ENCODE measurements at regions not wholly inside any gene's neighbourhood (a gene's known extent, or its start where the extent isn't known, plus 50 kb on each side); places are given as distances from the start of the nearest gene placed in this dataset.

DNA sequence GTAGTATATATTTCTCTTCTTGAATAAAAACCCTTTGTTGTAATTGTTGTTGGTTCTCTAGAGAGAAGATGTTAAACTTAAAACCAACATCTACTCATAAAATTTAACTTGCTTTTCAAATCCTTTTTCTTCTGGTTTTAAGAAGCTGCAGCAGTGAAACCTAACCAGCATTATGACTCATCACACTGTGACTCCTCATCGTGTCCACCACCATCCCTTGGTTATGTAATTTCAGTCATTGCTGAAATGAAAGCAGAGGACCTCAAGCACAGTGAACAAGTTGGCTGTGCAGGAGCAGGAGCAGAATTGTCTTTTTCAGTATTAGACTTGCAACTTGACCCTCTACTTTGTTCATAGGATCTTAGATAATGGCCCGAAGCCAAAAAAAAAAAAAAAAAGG is 64.9 kb upstream of the HTR2A start:
- no peak for DNase-seq (ENCODE audit: low spot score in 2 of 2)
- no peaks in the 10 kb centered on the region for H3K36me3 ChIP-seq
- intact Hi-C loops (cut with DNase I): no loop called here
- no peaks in the 10 kb centered on the region for H3K27me3 ChIP-seq
- no peak overlapping the region for H3K4me3 ChIP-seq
- TF ChIP-seq, protein P1, sequence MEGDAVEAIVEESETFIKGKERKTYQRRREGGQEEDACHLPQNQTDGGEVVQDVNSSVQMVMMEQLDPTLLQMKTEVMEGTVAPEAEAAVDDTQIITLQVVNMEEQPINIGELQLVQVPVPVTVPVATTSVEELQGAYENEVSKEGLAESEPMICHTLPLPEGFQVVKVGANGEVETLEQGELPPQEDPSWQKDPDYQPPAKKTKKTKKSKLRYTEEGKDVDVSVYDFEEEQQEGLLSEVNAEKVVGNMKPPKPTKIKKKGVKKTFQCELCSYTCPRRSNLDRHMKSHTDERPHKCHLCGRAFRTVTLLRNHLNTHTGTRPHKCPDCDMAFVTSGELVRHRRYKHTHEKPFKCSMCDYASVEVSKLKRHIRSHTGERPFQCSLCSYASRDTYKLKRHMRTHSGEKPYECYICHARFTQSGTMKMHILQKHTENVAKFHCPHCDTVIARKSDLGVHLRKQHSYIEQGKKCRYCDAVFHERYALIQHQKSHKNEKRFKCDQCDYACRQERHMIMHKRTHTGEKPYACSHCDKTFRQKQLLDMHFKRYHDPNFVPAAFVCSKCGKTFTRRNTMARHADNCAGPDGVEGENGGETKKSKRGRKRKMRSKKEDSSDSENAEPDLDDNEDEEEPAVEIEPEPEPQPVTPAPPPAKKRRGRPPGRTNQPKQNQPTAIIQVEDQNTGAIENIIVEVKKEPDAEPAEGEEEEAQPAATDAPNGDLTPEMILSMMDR (IDR thresholded peaks at IDR 0.05): no peak
- H3K4me1 ChIP-seq: no peaks in the 10 kb centered on the region
- H3K27ac ChIP-seq: no peak overlapping the region
- no peaks in the 10 kb centered on the region for H3K9me3 ChIP-seq

DNA sequence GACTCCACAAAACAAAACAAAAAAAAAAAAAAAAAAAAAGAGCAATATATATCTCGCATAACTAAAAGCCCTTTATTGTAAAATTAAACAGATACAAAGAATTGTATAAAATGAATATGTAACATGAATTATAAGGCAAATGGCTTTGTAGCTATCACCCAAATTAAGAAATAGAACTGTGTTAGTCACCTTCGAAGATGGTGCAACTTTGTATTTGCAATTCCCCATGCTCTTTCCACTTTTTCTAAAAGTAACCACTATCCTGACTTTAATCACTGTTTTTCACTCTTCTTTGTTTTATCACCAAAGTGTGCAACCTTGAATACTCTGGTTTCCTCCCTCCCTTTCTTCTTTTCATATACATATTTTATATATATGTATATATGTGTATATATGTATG is 57.1 kb upstream of the HTR2A start:
- Histone ChIP-seq H3K4me3 (no peak overlapping the region), H3K27me3 (no peaks in the 10 kb centered on the region), H3K9me3 (no peaks in the 10 kb centered on the region), H3K36me3 (no peaks in the 10 kb centered on the region), H3K4me1 (no peaks in the 10 kb centered on the region), H3K27ac (peak overlapping the region in 1 of 2 donors; percentile 35)
- no peak for DNase-seq (ENCODE audit: low spot score in 2 of 2)
- intact Hi-C loops (cut with DNase I): no loop called here
- TF ChIP-seq, protein P1 (IDR thresholded peaks at IDR 0.05): no peak

DNA sequence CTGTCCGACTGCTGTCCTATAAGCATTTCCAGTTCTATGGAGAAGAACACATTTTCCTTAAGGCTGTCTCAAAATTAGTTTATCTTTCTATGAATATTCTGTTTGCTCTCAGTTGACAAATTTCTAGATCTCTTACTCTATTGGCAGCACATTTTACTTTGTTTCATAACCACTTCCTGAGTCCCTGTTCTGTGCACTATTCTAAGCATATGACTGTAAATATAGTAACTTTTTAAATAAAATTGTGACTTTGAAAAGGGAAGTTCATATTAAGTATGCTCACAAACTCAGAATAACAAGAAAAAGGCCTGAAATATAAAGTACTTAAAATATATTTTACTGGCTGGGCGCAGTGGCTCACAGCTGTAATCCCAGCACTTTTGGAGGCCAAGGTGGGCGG is 56.5 kb upstream of the HTR2A start:
- TF ChIP-seq, protein P1 (IDR thresholded peaks at IDR 0.05): no peak
- intact Hi-C loops (cut with DNase I): no loop called here

DNA sequence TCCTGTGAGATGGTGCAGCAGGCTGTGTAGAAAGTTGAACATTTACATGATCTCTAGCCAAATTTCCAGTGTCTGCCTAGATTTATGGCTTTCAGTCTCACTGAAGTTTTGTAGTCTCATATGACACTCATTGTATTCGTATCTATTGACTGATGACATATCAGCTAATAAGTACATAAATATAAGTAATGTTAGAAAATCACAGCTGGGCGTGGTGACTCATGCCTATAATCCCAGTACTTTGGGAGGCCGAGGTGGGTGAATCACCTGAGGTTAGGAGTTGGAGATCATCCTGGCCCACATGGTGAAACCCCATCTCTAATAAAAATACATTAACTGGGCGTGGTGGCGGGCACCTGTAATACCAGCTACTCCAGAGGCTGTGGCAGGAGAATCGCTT is 54.7 kb upstream of the HTR2A start:
- H3K27me3 ChIP-seq: no peaks in the 10 kb centered on the region
- TF ChIP-seq, protein P1 (IDR thresholded peaks at IDR 0.05): no peak
- intact Hi-C loops (cut with DNase I): no loop called here
- H3K36me3 ChIP-seq: no peaks in the 10 kb centered on the region
- H3K4me1 ChIP-seq: no peaks in the 10 kb centered on the region
- H3K9me3 ChIP-seq: no peaks in the 10 kb centered on the region
- no peak overlapping the region for H3K4me3 ChIP-seq
- DNase-seq (ENCODE audit: low spot score in 2 of 2): no peak
- no peak overlapping the region for H3K27ac ChIP-seq

More for the DNA sequence above, 56.5 kb upstream of the HTR2A start:
- no peak for DNase-seq (ENCODE audit: low spot score in 2 of 2)
- no peaks in the 10 kb centered on the region for H3K36me3 ChIP-seq
- no peaks in the 10 kb centered on the region for H3K4me1 ChIP-seq
- H3K27ac ChIP-seq: peak overlapping the region in 1 of 2 donors; percentile 37
- H3K27me3 ChIP-seq: no peaks in the 10 kb centered on the region
- no peak overlapping the region for H3K4me3 ChIP-seq
- no peaks in the 10 kb centered on the region for H3K9me3 ChIP-seq

DNA sequence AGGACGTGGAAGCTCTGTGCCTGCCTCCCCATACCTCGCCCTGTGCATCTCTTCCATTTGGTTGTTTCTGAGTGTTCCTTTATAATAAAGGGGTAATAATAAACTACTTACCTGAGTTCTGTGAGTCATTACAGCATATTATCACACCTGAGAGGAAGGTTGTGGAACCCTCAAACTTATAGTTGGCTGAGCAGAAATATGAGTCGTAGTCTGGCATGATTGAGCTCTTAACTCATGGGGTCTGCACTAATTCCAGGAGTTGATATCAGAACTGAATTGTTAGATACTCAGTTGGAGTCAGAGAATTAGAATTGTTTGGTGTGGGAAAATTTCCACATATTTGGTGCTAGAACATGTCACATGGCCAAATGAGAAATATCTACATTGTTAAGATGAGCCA is 52.4 kb upstream of the HTR2A start:
- Histone ChIP-seq H3K4me1 (no peaks in the 10 kb centered on the region), H3K27me3 (no peaks in the 10 kb centered on the region), H3K36me3 (no peaks in the 10 kb centered on the region), H3K9me3 (no peaks in the 10 kb centered on the region), H3K27ac (no peak overlapping the region), H3K4me3 (no peak overlapping the region)
- intact Hi-C loops (cut with DNase I): no loop called here
- TF ChIP-seq, protein P1 (IDR thresholded peaks at IDR 0.05): no peak
- no peak for DNase-seq (ENCODE audit: low spot score in 2 of 2)

DNA sequence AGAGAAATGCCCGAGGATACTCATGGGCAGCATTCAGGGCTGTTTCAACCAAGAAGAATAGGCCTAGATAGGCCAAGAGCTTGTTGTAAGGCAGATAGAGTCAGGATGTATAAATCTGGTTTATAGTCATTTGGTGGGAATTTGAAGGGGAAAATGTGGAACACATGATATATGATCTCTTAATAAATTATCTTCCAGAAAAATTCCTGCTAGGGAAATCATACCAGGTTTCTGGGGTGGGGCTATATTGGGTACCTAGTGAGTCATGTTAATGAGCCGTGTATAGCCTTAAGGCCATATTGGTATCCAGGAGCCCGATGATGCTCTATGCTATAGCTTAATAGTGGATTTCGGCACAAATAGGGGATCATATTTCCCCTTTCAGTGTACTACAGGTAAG is 51.5 kb upstream of the HTR2A start:
- TF ChIP-seq, protein P1 (IDR thresholded peaks at IDR 0.05): no peak
- Histone ChIP-seq H3K4me3 (no peak overlapping the region), H3K9me3 (no peaks in the 10 kb centered on the region), H3K27me3 (no peaks in the 10 kb centered on the region), H3K36me3 (no peaks in the 10 kb centered on the region), H3K4me1 (no peaks in the 10 kb centered on the region), H3K27ac (no peak overlapping the region)
- intact Hi-C loops (cut with DNase I): no loop called here
- DNase-seq (ENCODE audit: low spot score in 2 of 2): no peak
